ENCODE measurements at regions not wholly inside any gene's neighbourhood (a gene's known extent, or its start where the extent isn't known, plus 50 kb on each side); places are given as distances from the start of the nearest gene placed in this dataset.

DNA sequence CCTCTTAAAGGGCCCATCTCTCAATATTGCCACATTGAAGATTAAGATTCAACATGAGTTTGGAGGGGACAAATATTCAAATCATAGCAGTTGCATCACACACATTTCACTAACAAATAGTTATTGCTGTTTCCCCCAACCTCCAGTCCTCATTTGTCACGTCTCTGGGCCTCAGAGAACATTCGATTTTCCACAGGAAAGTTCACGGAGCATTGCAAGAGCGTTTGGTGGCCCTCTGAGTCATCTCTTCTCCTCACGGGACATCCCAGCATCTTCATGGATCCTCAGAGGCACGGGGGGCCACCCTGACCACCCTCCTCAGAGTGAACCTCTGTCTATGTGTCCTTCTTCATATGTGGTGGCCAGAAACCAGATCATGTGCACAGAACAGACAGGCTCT is 50.3 kb upstream of the CHST15 start:
- Histone ChIP-seq H3K27me3 (no peaks in the 10 kb centered on the region), H3K9me3 (no peaks in the 10 kb centered on the region), H3K4me1 (peaks cover 7% of the 10 kb centered on the region), H3K4me3 (no peak overlapping the region), H3K36me3 (no peaks in the 10 kb centered on the region), H3K27ac (no peak overlapping the region)
- TF ChIP-seq POLR2A (IDR thresholded peaks at IDR 0.05) (no peak), POLR2AphosphoS5 (IDR thresholded peaks at IDR 0.05; ENCODE audit: insufficient read depth in 1 of 2, low read depth in 1 of 2) (no peak)
- TF ChIP-seq, protein P1, sequence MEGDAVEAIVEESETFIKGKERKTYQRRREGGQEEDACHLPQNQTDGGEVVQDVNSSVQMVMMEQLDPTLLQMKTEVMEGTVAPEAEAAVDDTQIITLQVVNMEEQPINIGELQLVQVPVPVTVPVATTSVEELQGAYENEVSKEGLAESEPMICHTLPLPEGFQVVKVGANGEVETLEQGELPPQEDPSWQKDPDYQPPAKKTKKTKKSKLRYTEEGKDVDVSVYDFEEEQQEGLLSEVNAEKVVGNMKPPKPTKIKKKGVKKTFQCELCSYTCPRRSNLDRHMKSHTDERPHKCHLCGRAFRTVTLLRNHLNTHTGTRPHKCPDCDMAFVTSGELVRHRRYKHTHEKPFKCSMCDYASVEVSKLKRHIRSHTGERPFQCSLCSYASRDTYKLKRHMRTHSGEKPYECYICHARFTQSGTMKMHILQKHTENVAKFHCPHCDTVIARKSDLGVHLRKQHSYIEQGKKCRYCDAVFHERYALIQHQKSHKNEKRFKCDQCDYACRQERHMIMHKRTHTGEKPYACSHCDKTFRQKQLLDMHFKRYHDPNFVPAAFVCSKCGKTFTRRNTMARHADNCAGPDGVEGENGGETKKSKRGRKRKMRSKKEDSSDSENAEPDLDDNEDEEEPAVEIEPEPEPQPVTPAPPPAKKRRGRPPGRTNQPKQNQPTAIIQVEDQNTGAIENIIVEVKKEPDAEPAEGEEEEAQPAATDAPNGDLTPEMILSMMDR (IDR thresholded peaks at IDR 0.05), result no peak
- intact Hi-C loops (cut with DNase I), result no loop called here
- DNase-seq (ENCODE audit: extremely low spot score in 2 of 2), result no peak
